Activated CD4-positive, alpha-beta T cell treated with anti-CD3 and anti-CD28 coated beads, Interleukin-2, amount 50 U/mL, for 1 hour (primary cell): ENCODE measurements at regions not wholly inside any gene's neighbourhood (a gene's known extent, or its start where the extent isn't known, plus 50 kb on each side); places are given as distances from the start of the nearest gene placed in this dataset.
A peak's percentile ranks its signal among the peaks of the same experiment; 100 is the strongest.

Source experiments
- DNase-seq: peaks from one replicate; pipeline ENCODE4 v3.0.0-alpha.2; 2020

GRCh38 chr17:55829995-55830612 lies 79.3 kb downstream of the PCTP start:
- no peak for DNase-seq

- no peak for DNase-seq
Measured at GRCh38 chr17:55830699-55831471, 80.0 kb downstream of the PCTP start.

GRCh38 chr17:55833306-55833705 lies 82.5 kb downstream of the PCTP start:
- DNase-seq, result no peak

GRCh38 chr17:55842405-55843158 lies 91.7 kb downstream of the PCTP start:
- no peak for DNase-seq

- DNase-seq, result no peak
Measured at GRCh38 chr17:55843785-55844184, 92.9 kb downstream of the PCTP start.

GRCh38 chr17:55845385-55845784 lies 94.5 kb downstream of the PCTP start:
- DNase-seq, result peak; percentile 1

- DNase-seq, result no peak
Measured at GRCh38 chr17:55846745-55847144, 95.9 kb downstream of the PCTP start.

- DNase-seq, result no peak
Measured at GRCh38 chr17:55852734-55853133, 101.9 kb downstream of the PCTP start.

GRCh38 chr17:55859301-55859795 lies 108.5 kb downstream of the PCTP start:
- no peak for DNase-seq

- DNase-seq, result no peak
Measured at GRCh38 chr17:55865072-55865762, 114.4 kb downstream of the PCTP start.

- DNase-seq, result no peak
Measured at GRCh38 chr17:55870044-55870443, 119.2 kb downstream of the PCTP start.

- no peak for DNase-seq
Measured at GRCh38 chr17:55872374-55872773, 121.5 kb downstream of the PCTP start.

GRCh38 chr17:55873017-55873758 lies 122.3 kb downstream of the PCTP start:
- no peak for DNase-seq

- no peak for DNase-seq
Measured at GRCh38 chr17:55883149-55883548, 132.3 kb downstream of the PCTP start.

- DNase-seq, result no peak
Measured at GRCh38 chr17:55887531-55887930, 136.7 kb downstream of the PCTP start.

- DNase-seq, result no peak
Measured at GRCh38 chr17:55889271-55889670, 138.4 kb downstream of the PCTP start.

- DNase-seq, result no peak
Measured at GRCh38 chr17:55895112-55895759, 144.4 kb downstream of the PCTP start.

GRCh38 chr17:55897301-55897700 lies 146.4 kb downstream of the PCTP start:
- no peak for DNase-seq

GRCh38 chr17:55898195-55898594 lies 147.3 kb downstream of the PCTP start:
- no peak for DNase-seq

- DNase-seq, result no peak
Measured at GRCh38 chr17:55900188-55900587, 149.3 kb downstream of the PCTP start.

GRCh38 chr17:55903028-55903690 lies 152.3 kb downstream of the PCTP start:
- no peak for DNase-seq
